Naive B cell (primary cell): ENCODE measurements at regions not wholly inside any gene's neighbourhood (a gene's known extent, or its start where the extent isn't known, plus 50 kb on each side); places are given as distances from the start of the nearest gene placed in this dataset.
"Not testable (repeated sequence)": the region's sequence is repeated elsewhere in the genome, so short reads cannot be mapped to it uniquely, and the experiment has no call there.

Experiments used
- ATAC-seq, 2 donors: fragments of 150-1000 bp; cut with Tn5 transposase; 2 replicates each; pipeline ENCODE4 v1.10.0; 2021; ENCODE audit warnings: low read depth in 2 of 2, mild to moderate bottlenecking in 2 of 2, moderate library complexity in 2 of 2
- DNase-seq: peaks from one replicate; pipeline ENCODE4 v3.0.0; 2022
- H3K27ac Mint-ChIP-seq, 6 donors: one replicate each; pipeline ENCODE4 v1.8.0; 2020 to 2022; ENCODE audit warnings: mild to moderate bottlenecking in 6 of 6, mixed read lengths in 6 of 6, moderate library complexity in 5 of 6, inconsistent platforms in 2 of 6
- H3K27me3 Mint-ChIP-seq, 3 donors: one replicate each; pipeline ENCODE4 v1.8.0; 2021 to 2022; ENCODE audit warnings: mixed read lengths in 3 of 3, mild to moderate bottlenecking in 1 of 3
- H3K36me3 Mint-ChIP-seq, 2 donors: one replicate each; pipeline ENCODE4 v1.8.0; 2020 to 2022; ENCODE audit warnings: mixed read lengths in 2 of 2, inconsistent platforms in 1 of 2, mild to moderate bottlenecking in 1 of 2
- H3K4me1 Mint-ChIP-seq, 3 donors: one replicate each; pipeline ENCODE4 v1.8.0; 2020 to 2022; ENCODE audit warnings: mixed read lengths in 3 of 3, inconsistent platforms in 1 of 3, mild to moderate bottlenecking in 1 of 3, moderate library complexity in 1 of 3
- H3K4me3 Mint-ChIP-seq, 8 donors: one replicate each; pipeline ENCODE4 v1.8.0; 2020 to 2022; ENCODE audit warnings: mild to moderate bottlenecking in 8 of 8, mixed read lengths in 8 of 8, moderate library complexity in 8 of 8, inconsistent platforms in 2 of 8
- H3K9me3 Mint-ChIP-seq, 7 donors: one replicate each; pipeline ENCODE4 v1.8.0; 2020 to 2022; ENCODE audit warnings: mixed read lengths in 7 of 7, mild to moderate bottlenecking in 5 of 7, inconsistent platforms in 2 of 7, moderate library complexity in 1 of 7

DNA sequence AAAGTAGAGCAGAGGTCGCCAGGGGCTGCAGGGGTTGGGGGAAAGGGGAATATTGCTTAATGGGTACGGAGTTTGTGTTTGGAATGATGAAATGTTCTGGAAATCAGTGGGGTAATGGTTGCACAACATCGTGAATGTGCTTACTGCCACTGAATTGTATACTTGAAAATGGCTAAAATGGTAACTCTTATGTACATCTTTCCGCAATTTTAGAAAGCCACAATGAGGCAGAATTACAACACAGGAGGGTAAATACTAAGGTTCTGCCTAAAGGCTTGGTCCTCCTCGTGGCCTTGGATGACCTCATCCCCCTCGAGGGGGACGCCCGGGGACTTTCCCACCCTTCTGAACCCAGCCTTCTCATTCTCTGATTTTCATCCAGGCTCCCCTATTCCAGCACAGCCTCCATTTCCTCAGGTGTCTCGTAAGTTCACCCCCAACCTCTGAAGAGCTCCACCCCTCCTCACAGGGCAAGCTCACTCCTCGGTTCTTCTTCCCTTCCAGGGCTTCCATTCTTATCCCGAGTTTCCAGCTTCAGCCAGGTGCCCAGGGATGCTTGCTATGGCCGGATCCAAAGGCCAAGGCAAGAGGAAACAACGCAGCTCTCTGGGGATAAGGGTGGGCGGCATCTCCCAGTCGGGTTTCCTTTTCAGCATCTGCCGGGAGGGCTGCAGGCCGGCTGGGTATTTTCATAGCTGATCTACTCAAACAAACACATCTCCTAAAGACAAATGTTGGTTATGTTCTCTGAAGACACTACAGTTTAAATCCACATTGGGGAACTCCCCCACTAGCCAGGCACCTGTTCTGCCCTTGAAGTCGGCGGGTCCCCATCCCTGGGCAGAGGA, 71.3 kb upstream of the ACSL1 start:
- Mint-ChIP-seq H3K27ac (peak overlapping the region in 1 of 6 donors; percentile 50), H3K36me3 (peaks cover 0 to 8% of the 10 kb centered on the region in 2 donors), H3K4me1 (peaks cover 7 to 9% (median 8%) of the 10 kb centered on the region in 3 donors), H3K27me3 (peaks cover 10 to 26% (median 23%) of the 10 kb centered on the region in 3 donors), H3K9me3 (peaks cover 0 to 8% (median 6%) of the 10 kb centered on the region in 7 donors), H3K4me3 (peak overlapping the region in 4 of 8 donors; percentile 22 to 37 (median 30))
- ATAC-seq (peak; percentile 39 to 74), DNase-seq (no peak)

DNA sequence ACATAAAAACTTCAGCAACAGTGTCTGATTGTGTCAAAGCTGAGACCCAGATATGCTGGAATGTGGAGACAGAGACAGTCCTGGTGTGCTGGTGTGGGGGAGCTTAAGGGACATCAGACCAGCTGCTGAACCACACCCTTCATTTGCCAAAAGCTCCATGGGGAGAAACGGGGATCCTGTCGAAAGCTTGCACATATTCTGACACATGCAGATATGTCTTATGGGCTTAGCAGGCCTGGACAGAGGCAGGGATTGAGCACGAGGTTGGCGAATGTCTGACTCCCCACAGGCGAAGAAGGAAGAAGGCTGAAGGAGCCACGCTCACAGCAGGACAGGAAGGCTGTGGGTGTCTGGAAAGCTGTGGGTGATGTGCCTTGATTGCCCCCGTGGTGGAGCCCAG, 72.1 kb upstream of the ACSL1 start:
- H3K36me3 Mint-ChIP-seq, result peaks cover 0 to 8% of the 10 kb centered on the region in 2 donors
- H3K4me3 Mint-ChIP-seq, result no peak overlapping the region
- H3K27me3 Mint-ChIP-seq, result peaks cover 10 to 26% (median 23%) of the 10 kb centered on the region in 3 donors
- H3K4me1 Mint-ChIP-seq, result peaks cover 7 to 9% (median 8%) of the 10 kb centered on the region in 3 donors
- DNase-seq (no peak), ATAC-seq (no peak)
- peaks cover 0 to 8% (median 6%) of the 10 kb centered on the region in 7 donors for H3K9me3 Mint-ChIP-seq
- no peak overlapping the region for H3K27ac Mint-ChIP-seq

DNA sequence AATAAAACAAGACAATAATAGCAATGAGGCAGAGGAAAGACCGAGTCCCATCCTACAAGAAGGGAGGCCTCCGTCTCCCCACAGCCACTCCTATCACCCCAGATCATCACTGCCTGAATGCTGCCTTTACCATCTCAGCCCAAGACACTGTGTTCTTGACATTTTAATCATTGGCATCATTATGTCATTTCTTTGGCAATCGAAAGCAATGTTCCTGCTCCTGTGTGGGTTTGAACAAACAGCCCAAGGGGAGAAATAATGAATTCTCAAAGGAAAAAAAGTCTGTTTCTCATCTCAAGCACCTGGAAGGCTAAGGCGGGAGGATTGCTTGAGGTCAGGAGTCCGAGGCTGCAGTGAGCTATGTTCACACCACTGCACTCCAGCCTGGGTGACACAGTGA, 73.0 kb upstream of the ACSL1 start:
- ATAC-seq (no peak), DNase-seq (no peak)
- H3K27me3 Mint-ChIP-seq, result peaks cover 10 to 26% (median 23%) of the 10 kb centered on the region in 3 donors
- peaks cover 0 to 4% of the 10 kb centered on the region in 2 donors for H3K36me3 Mint-ChIP-seq
- H3K4me1 Mint-ChIP-seq, result peaks cover 7 to 9% (median 8%) of the 10 kb centered on the region in 3 donors
- peaks cover 0 to 5% (median 4%) of the 10 kb centered on the region in 7 donors for H3K9me3 Mint-ChIP-seq
- H3K4me3 Mint-ChIP-seq, result no peak overlapping the region
- H3K27ac Mint-ChIP-seq, result peak overlapping the region in 2 of 6 donors; percentile 61 to 79

DNA sequence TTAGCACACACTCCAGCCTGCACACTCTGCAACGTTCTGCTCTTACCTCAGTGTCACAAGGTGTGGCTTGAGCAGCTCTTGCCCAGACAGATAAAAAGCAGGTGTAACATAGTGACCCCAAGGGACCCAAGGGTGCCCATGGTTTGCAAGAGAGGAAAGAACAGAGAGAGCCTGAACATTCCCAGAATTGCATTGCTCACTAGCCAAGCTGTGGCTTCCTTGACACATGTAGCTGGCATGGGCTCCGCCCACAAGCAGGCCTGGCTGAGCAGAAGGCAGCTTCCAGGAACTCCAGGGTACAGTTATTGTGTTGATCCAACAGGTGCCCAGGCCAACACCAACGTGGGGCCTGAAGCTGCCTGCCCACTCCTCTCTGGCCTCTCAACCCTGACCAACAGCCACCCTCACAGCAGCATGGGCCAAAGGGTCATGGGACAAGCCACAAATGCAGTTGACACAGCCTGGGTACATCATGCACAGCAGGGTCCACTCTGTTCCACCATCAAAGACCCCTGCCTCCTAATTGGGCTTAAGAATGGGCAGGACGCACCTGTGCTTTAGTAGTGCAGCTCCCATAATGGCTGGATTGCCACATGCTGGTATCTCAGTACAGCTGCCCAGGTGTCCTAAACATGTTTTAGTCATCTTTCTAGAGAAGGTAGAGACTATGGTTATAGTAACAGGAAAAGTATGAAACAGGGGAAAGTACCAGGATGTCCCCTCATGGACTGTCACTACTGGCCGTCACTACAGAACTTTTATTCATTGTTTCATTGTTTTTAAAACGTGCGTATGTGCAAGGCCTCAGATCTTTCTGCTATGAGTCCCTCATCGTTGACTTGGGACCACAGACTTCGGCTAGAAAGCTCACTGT, 73.7 kb upstream of the ACSL1 start:
- Mint-ChIP-seq H3K4me3 (no peak overlapping the region), H3K27ac (no peak overlapping the region), H3K27me3 (peaks cover 10 to 26% (median 23%) of the 10 kb centered on the region in 3 donors), H3K36me3 (no peaks in the 10 kb centered on the region), H3K9me3 (no peaks in the 10 kb centered on the region), H3K4me1 (peaks cover 7 to 9% (median 8%) of the 10 kb centered on the region in 3 donors)
- DNase-seq (no peak), ATAC-seq (no peak)

DNA sequence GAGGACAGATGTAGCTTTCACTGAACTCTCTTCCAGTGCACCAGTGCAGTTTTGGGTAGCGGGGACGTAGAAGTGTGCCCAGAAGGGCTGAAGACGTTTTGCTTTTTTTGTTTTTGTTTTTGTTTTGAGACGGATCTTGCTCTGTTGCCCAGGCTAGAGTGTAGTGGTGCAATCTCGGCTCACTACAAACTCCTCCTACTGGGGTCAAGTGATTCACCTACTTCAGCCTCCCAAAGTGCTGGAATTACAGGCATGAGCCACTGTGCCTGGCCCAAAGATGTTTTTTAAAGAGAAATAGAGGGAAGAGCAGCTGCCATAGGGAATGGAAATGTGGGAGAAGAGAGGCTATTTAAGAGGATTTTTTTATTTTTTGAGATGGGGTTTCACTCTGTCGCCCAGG, 74.4 kb upstream of the ACSL1 start:
- no peak for ATAC-seq
- Mint-ChIP-seq H3K36me3 (no peaks in the 10 kb centered on the region), H3K4me3 (no peak overlapping the region), H3K27me3 (peaks cover 10 to 26% (median 23%) of the 10 kb centered on the region in 3 donors), H3K27ac (no peak overlapping the region), H3K4me1 (peaks cover 6 to 7% (median 6%) of the 10 kb centered on the region in 3 donors), H3K9me3 (no peaks in the 10 kb centered on the region)
- no peak for DNase-seq

DNA sequence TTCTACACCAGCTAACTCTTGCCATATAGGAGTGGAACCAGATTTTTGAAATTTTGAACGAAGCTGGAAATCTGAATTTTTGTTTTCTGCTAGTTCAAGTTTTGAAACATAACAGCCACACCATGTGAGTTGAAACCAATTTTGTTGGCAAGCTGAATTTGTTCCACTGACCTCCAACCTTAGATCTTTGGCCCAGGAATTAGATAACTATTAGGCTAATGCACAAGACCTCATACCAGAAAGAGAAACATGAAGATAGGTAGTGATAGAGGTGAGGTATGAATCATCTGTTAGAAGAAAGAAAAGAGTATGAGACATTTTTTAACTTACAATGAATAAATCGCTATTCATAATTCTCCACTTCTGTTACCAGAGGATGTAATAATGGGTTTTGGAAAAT, 76.8 kb upstream of the ACSL1 start:
- peaks cover 0 to 5% (median under 1%) of the 10 kb centered on the region in 3 donors for H3K4me1 Mint-ChIP-seq
- H3K36me3 Mint-ChIP-seq, result no peaks in the 10 kb centered on the region
- H3K9me3 Mint-ChIP-seq, result no peaks in the 10 kb centered on the region
- DNase-seq (no peak), ATAC-seq (no peak)
- H3K27ac Mint-ChIP-seq, result no peak overlapping the region
- peaks cover 5 to 13% (median 11%) of the 10 kb centered on the region in 3 donors for H3K27me3 Mint-ChIP-seq
- H3K4me3 Mint-ChIP-seq, result no peak overlapping the region

DNA sequence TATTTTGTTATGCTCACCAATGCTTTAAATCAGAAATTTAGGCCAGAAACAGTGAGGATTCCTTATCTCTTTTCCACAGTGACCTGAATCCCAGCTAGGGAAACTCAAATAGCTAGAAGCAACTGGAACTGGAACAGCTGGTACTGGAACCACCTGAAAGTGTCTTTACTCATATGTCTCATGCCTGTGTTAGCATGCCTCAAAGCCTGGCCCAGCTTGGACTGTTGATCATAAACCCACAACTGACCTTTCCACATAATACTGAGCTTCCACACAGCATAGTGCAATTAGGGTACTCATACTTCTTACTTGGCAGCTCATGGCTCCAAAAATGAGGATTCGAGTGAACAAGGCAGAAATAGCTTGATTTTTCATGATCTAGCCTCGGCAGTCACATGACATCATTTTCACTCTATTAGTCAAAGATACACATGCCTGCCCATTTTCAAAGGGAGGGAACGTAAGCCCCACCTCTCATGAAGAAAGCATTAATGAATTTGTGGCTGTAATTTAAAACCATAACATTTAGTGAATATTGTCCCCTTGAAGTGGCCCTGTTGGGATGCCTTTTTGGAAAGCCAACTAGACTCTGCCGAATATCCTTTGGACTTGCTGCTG, 80.8 kb upstream of the ACSL1 start:
- no peak overlapping the region for H3K27ac Mint-ChIP-seq
- no peaks in the 10 kb centered on the region for H3K36me3 Mint-ChIP-seq
- ATAC-seq, result no peak

DNA sequence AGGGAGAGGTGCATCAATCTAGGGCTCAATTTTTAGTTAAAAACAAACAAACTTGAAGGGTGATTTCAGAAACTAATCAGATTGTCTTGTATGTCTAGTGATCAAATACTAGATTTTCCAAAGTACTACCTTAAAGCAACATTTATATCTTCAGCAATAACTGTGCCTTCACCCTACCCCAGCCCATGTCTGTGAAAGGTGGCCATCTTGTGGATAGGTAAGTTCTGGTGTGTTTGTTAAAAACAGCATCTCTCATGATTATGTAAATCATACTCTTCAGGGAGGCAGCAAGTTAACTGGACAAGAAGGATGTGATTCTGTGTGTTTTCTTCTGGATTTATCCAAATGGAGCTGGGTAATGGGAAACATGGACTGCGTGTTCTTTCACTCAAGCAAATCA, 81.4 kb upstream of the ACSL1 start:
- Mint-ChIP-seq H3K4me3 (no peak overlapping the region), H3K4me1 (no peaks in the 10 kb centered on the region), H3K27me3 (peaks cover 0 to 5% (median 4%) of the 10 kb centered on the region in 3 donors), H3K9me3 (peaks cover 2 to 12% (median 7%) of the 10 kb centered on the region in 7 donors), H3K27ac (no peak overlapping the region), H3K36me3 (peaks cover 0 to 5% of the 10 kb centered on the region in 2 donors)
- DNase-seq (peak; percentile 1), ATAC-seq (peak; percentile 35 to 61)

More for the DNA sequence above, 80.8 kb upstream of the ACSL1 start:
- Mint-ChIP-seq H3K4me3 (no peak overlapping the region), H3K4me1 (no peaks in the 10 kb centered on the region), H3K9me3 (peaks cover 0 to 6% (median under 1%) of the 10 kb centered on the region in 7 donors), H3K27me3 (no peaks in the 10 kb centered on the region)
- no peak for DNase-seq

DNA sequence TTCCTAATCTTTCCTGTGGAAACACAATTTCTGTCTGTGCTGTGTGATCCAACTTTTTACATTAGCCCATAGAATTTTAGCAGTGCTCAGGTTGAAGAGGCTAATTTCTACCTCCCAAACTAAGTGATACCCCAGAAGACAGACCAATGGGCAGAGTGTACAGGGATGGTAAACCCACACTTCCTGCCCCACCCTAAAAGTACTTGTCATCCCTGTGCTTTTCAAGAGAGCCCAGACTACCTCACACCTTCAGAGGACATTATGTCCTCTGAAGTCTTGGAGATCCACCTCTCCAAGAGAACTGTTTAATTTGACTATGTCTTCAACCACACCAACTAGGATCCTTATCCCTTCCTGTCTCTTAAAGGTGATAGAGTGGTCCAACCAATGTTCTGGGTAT, 82.0 kb upstream of the ACSL1 start:
- Mint-ChIP-seq H3K36me3 (peaks cover 0 to 11% of the 10 kb centered on the region in 2 donors), H3K27ac (peak overlapping the region in 1 of 6 donors; percentile 8), H3K27me3 (peaks cover 0 to 9% (median 8%) of the 10 kb centered on the region in 3 donors), H3K4me1 (no peaks in the 10 kb centered on the region), H3K9me3 (peaks cover 6 to 18% (median 13%) of the 10 kb centered on the region in 7 donors), H3K4me3 (no peak overlapping the region)
- ATAC-seq, result no peak
- no peak for DNase-seq

DNA sequence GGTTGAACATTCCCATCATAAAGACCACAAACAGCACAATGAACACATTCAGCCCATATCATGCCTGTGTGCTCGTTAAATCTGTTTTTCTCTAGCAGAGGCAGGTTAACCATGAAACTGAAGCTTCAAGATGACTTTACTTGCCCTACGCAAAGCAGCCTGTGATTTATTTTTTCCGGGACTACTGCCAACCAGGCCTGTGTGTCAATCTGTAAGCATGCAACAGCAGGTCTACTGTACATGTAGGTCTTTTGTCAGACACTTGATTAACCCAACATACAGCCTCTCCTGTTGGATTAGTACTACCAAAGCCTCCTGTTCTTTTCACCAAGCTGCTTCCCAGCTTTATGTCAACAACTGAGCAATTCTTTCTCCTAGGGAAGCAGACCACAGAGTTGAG, 85.5 kb upstream of the ACSL1 start:
- peaks cover 10 to 37% (median 27%) of the 10 kb centered on the region in 7 donors for H3K9me3 Mint-ChIP-seq
- H3K27ac Mint-ChIP-seq, result no peak overlapping the region

DNA sequence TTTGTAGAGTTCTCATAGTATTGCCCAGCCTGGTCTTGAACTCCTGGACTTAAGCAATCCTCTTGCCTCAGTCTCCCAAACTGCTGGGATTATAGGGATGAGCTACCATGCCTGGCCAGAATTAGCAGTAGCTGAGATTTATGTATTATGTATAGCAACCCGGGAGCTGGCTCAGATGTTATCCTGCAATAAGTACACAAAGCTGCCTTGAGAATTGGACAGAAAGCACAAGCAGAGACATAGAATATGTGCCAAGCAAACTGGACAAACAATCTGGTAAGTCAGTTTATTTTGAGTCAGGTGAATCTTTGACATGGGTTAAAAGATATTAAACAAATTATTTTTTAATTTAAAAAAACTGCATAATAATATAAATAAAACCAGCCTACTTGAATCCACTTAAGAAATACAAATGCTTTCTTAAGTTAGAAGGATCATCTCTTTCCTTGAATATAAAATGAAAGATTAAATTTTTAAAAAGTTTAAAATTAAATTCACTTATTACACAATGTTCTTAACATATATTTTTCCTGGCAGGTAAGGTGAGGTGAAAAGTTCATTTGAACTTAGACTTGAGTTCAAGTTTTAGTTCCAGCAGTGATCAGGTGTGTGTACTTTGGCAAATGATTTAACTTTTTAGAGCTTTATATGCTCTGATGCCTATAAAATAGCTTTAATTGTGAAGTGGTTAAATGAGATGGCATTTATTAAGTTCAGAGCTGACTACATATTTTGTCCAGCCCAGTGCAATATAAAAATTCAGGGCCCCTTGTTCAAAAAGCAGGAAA, 87.8 kb upstream of the ACSL1 start:
- DNase-seq, result no peak
- no peak for ATAC-seq
- H3K9me3 Mint-ChIP-seq, result peaks cover 10 to 37% (median 27%) of the 10 kb centered on the region in 7 donors
- no peak overlapping the region for H3K4me3 Mint-ChIP-seq
- H3K36me3 Mint-ChIP-seq, result peaks cover 0 to 16% of the 10 kb centered on the region in 2 donors
- no peaks in the 10 kb centered on the region for H3K4me1 Mint-ChIP-seq
- no peak overlapping the region for H3K27ac Mint-ChIP-seq
- peaks cover 3 to 27% (median 8%) of the 10 kb centered on the region in 3 donors for H3K27me3 Mint-ChIP-seq

More for the DNA sequence above, 85.5 kb upstream of the ACSL1 start:
- peaks cover 0 to 17% (median 8%) of the 10 kb centered on the region in 3 donors for H3K27me3 Mint-ChIP-seq
- ATAC-seq (no peak), DNase-seq (no peak)
- peaks cover 0 to 16% of the 10 kb centered on the region in 2 donors for H3K36me3 Mint-ChIP-seq
- H3K4me3 Mint-ChIP-seq, result no peak overlapping the region
- H3K4me1 Mint-ChIP-seq, result no peaks in the 10 kb centered on the region

DNA sequence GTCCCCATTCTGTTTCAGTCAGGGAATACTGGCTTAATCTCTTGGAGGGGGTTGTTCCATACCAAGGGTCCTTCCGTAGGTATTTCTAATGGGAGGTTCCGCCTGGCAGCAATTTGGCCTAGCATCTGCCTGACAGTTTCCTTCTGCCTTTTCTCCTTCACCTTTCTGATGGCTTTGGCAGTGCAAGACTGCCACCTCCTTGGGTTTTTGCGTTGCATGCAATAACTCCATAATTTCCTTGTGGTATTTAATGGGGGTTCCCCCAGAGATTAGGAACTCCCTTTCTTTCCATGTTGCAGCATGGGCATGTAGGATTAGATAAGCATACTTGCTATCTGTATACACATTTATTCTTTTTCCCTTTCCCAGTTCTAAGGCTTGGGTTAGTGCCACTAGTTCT, 93.0 kb upstream of the ACSL1 start:
- DNase-seq, ATAC-seq, H3K4me3 Mint-ChIP-seq, H3K4me1 Mint-ChIP-seq, H3K36me3 Mint-ChIP-seq, H3K27ac Mint-ChIP-seq: not testable (repeated sequence)
- H3K9me3 Mint-ChIP-seq, result peaks cover 0 to 16% (median 7%) of the 10 kb centered on the region in 7 donors
- H3K27me3 Mint-ChIP-seq, result peaks cover 0 to 18% (median 7%) of the 10 kb centered on the region in 3 donors
